Lower leg skin (tissue), 4 donors: ENCODE measurements at regions not wholly inside any gene's neighbourhood (a gene's known extent, or its start where the extent isn't known, plus 50 kb on each side); places are given as distances from the start of the nearest gene placed in this dataset.

Source experiments
- DNase-seq, 2 donors: peaks; one replicate each; pipeline ENCODE4 v3.0.0-alpha.2; 2019; ENCODE audit warnings: low spot score in 2 of 2
- H3K4me3 ChIP-seq: fragments of 200-600 bp; sonication (generic); 2 replicates; pipeline ENCODE4 v1.5.1; 2017; ENCODE audit warnings: mild to moderate bottlenecking, low read depth; ENCODE audit not compliant: poor library complexity, severe bottlenecking
- POLR2A ChIP-seq, 2 donors: fragments of 450-650 bp; IDR thresholded peaks; one replicate each; pipeline ENCODE4 v1.6.1; 2016 to 2017; ENCODE audit warnings: antibody characterized with exemption in 2 of 2, mild to moderate bottlenecking in 1 of 2, moderate library complexity in 1 of 2
- WGBS, 2 donors: methylation state at CpG; one replicate each; pipeline ENCODE4 v1.1.5; 2018; 5-methylcytosine and 5-hydroxymethylcytosine counted together
- intact Hi-C: fragments of 100-400 bp; cut with DNase I; formaldehyde crosslinking; loops from one replicate; pipeline ENCODE4 v1.15.0; 2023; ENCODE audit warnings: low total_unique reads
- TF ChIP-seq, protein P1 (sequence below), 3 donors: fragments of 450-650 bp; IDR thresholded peaks; one replicate each; pipeline ENCODE4 v1.5.1; 2016; ENCODE audit warnings: antibody characterized with exemption in 3 of 3, mild to moderate bottlenecking in 3 of 3, moderate library complexity in 2 of 3

DNA sequence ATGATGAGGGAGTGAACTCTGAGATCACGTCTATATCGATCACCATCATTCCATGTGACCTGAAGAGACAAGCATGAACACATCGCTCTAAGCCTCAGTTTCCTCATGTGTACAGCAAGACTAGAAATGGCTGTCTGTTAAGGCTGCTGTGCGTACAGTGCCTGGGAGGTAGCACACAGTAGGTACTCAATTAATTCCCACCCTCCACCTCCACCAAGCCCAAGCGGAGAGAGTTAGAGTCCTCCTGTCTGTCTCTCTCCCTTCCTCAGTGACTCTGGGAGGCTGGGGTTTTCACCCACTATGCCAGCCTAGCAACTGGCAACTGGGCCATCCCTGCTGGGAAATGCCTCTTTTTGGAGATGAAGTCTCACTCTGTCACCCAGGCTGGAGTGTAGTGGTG lies 318.3 kb upstream of the CCL2 start:
- no peak overlapping the region for H3K4me3 ChIP-seq
- TF ChIP-seq, protein P1, sequence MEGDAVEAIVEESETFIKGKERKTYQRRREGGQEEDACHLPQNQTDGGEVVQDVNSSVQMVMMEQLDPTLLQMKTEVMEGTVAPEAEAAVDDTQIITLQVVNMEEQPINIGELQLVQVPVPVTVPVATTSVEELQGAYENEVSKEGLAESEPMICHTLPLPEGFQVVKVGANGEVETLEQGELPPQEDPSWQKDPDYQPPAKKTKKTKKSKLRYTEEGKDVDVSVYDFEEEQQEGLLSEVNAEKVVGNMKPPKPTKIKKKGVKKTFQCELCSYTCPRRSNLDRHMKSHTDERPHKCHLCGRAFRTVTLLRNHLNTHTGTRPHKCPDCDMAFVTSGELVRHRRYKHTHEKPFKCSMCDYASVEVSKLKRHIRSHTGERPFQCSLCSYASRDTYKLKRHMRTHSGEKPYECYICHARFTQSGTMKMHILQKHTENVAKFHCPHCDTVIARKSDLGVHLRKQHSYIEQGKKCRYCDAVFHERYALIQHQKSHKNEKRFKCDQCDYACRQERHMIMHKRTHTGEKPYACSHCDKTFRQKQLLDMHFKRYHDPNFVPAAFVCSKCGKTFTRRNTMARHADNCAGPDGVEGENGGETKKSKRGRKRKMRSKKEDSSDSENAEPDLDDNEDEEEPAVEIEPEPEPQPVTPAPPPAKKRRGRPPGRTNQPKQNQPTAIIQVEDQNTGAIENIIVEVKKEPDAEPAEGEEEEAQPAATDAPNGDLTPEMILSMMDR (IDR thresholded peaks at IDR 0.05), result no peak
- TF ChIP-seq POLR2A (IDR thresholded peaks at IDR 0.05), result no peak
- 85 to 86% methylated on average over 5 of the region's 5 CpGs for WGBS, 2 donors
- DNase-seq, result no peak
- intact Hi-C loops, result no loop called here

DNA sequence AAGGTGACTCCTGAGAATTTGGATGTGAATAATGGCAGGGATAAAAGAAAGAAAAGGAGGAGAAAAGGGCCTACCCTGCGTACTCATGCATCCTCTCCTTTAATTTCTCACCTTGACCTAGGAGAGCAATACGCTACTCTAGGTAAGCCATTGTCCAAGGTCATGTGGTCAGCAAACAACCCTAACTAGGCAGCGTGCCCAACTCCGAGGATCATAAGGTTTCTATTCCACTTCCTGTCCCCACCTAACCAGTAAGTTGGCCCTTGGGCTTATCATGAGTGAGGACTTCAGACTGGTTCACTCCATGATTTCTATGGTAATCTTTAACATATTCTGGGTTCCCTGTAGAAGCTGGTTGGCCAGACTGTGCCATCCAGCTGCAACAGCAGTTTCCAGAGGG lies 315.1 kb upstream of the CCL2 start:
- TF ChIP-seq POLR2A (IDR thresholded peaks at IDR 0.05), result no peak
- TF ChIP-seq, protein P1 (IDR thresholded peaks at IDR 0.05), result no peak
- no peak for DNase-seq
- intact Hi-C loops, result no loop called here
- no peak overlapping the region for H3K4me3 ChIP-seq
- 90 to 93% methylated on average over 4 of the region's 4 CpGs for WGBS, 2 donors

DNA sequence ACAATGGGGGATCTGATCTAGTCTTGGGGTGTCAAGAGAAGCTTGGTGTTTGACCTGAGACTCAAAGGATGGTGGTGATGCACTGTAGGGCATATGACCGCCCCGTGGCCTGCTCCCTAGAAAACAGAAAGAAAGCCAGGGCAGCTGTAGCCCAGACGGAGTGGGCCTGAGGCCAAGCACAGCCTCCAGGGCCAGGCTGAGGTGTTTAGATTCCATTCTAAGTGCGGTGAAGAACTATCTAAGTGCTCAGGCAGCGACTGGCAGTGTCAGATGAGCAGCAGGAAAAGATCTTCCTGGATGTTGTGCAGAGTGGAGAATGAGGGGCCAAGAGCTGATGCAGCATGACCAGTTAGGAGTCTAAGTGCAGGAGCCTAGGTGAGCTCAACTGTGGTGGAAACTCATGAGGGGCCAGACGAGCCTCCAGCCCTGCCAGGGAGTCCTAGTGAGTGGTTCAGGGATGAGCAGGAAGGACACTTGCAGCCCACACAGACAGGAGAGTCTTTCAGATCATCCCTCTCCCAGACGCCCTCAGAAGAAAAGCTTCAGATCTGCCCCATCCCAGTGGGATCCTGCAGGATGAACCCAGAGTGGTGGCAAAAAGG lies 314.2 kb upstream of the CCL2 start:
- 61% methylated on average over 7 of the region's 7 CpGs for WGBS, 2 donors
- TF ChIP-seq, protein P1 (IDR thresholded peaks at IDR 0.05), result no peak
- no peak for TF ChIP-seq POLR2A (IDR thresholded peaks at IDR 0.05)
- intact Hi-C loops, result no loop called here
- DNase-seq, result no peak
- no peak overlapping the region for H3K4me3 ChIP-seq

DNA sequence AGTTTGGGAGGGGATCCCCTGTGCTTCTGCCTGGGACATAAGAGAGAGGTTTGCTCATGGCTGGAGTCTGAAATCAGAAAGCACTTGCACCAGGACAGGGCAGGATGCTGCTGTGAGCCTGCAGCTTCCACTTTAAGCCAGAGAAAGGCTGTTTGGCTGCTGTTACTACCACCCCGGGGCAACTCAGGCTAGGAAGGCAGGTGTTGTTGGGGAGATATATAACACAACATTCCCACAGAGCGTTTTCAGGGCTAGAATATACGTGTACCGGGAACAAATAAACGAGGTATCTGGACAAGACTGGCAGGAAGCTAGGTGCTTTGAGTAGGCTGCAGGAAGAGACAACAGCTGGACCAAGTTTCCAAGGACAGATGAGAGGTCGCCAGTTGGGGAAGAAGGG lies 313.3 kb upstream of the CCL2 start:
- no peak overlapping the region for H3K4me3 ChIP-seq
- intact Hi-C loops, result no loop called here
- 49 to 56% methylated on average over 6 of the region's 6 CpGs for WGBS, 2 donors
- TF ChIP-seq POLR2A (IDR thresholded peaks at IDR 0.05), result no peak
- no peak for DNase-seq

DNA sequence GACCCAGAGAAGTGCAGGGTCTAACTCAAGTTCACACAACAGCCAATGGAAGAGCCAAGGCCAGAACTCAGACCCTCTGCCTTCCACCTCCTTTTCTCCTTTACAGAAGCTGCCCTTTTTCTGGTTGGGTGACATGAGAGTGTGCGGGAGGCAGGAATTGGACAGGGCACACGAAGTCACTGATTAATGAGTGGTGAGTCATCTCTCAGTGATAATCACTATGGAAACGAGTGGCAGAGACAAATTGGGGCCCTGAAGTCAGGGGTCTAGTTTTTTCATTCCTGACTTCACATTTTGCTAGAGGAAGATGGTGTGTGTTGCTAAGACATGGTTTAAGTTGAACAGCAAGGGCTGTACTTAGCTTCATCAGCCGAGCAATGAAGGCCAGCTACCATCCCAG lies 312.7 kb upstream of the CCL2 start:
- intact Hi-C loops, result no loop called here
- no peak for DNase-seq
- WGBS, 2 donors, result 39% methylated on average over 4 of the region's 4 CpGs
- TF ChIP-seq, protein P1 (IDR thresholded peaks at IDR 0.05), result no peak
- no peak for TF ChIP-seq POLR2A (IDR thresholded peaks at IDR 0.05)
- no peak overlapping the region for H3K4me3 ChIP-seq

DNA sequence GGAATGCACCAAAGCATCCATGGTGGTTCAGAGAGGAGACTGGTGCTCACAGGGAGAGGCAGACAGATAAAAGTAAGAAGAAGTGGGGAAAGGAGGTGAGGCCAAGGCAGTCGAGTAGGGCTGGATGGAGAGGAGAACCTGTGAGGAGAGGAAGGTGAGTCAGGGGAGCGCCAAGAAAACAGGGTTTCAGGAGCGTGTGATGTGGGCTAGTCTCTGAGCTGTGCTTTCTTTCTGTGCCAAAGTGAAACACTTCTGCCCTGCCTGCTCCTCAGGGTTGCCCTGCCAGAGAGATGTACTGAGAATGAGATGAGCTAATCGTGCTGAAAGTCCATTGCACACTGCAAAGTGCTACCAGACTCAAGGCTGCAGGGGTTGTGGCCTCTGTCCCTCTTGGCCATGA lies 310.7 kb upstream of the CCL2 start:
- no peak for DNase-seq
- intact Hi-C loops, result no loop called here
- TF ChIP-seq, protein P1 (IDR thresholded peaks at IDR 0.05), result no peak
- no peak overlapping the region for H3K4me3 ChIP-seq
- WGBS, 2 donors, result 39 to 47% methylated on average over 4 of the region's 4 CpGs
